Ishikawa (cell line): ENCODE measurements at regions not wholly inside any gene's neighbourhood (a gene's known extent, or its start where the extent isn't known, plus 50 kb on each side); places are given as distances from the start of the nearest gene placed in this dataset.

Experiments used
- CREB1 ChIP-seq: IDR thresholded peaks from 2 replicates; pipeline ENCODE4 v1.6.1; 2012; ENCODE audit warnings: low read depth
- EGR1 ChIP-seq: IDR thresholded peaks from 2 replicates; pipeline ENCODE4 v1.6.1; 2012
- FOXM1 ChIP-seq: IDR thresholded peaks from 2 replicates; pipeline ENCODE4 v1.6.1; 2012; ENCODE audit warnings: low read depth, borderline replicate concordance
- MAX ChIP-seq: IDR thresholded peaks from 2 replicates; pipeline ENCODE4 v1.6.1; 2012
- TAF1 ChIP-seq: IDR thresholded peaks from 2 replicates; pipeline ENCODE4 v1.6.1; 2012; ENCODE audit warnings: low read depth, mild to moderate bottlenecking
- YY1 ChIP-seq: IDR thresholded peaks from 2 replicates; pipeline ENCODE4 v1.6.1; 2012; ENCODE audit warnings: low read depth

- no peak for TF ChIP-seq EGR1
- TF ChIP-seq MAX = no peak
- no peak for TF ChIP-seq FOXM1
- no peak for TF ChIP-seq CREB1
- TF ChIP-seq YY1 = no peak
- no peak for TF ChIP-seq TAF1
Observed at GRCh38 chr7:113562242-113562641, 356.6 kb downstream of the PPP1R3A start.
